Upper lobe of right lung (tissue), 1 donor: ENCODE measurements at regions not wholly inside any gene's neighbourhood (a gene's known extent, or its start where the extent isn't known, plus 50 kb on each side); places are given as distances from the start of the nearest gene placed in this dataset.
"Not testable (repeated sequence)": the region's sequence is repeated elsewhere in the genome, so short reads cannot be mapped to it uniquely, and the experiment has no call there.

Experiments used
- ATAC-seq: fragments of 200-7000 bp; cut with Tn5 transposase; one replicate; pipeline ENCODE4 v1.9.1; 2020; ENCODE audit warnings: mild to moderate bottlenecking, moderate library complexity
- DNase-seq: peaks from one replicate; pipeline ENCODE4 v3.0.0-alpha.2; 2020
- H3K27ac ChIP-seq: fragments of 200-600 bp; one replicate; pipeline ENCODE4 v1.8.0; 2022
- H3K27me3 ChIP-seq: fragments of 200-600 bp; one replicate; pipeline ENCODE4 v1.8.0; 2022; ENCODE audit warnings: mild to moderate bottlenecking
- H3K36me3 ChIP-seq: fragments of 200-600 bp; one replicate; pipeline ENCODE4 v1.8.0; 2022
- H3K4me1 ChIP-seq: fragments of 200-600 bp; one replicate; pipeline ENCODE4 v1.8.0; 2022
- H3K4me3 ChIP-seq: fragments of 200-600 bp; one replicate; pipeline ENCODE4 v1.8.0; 2022; ENCODE audit warnings: mild to moderate bottlenecking
- H3K9me3 ChIP-seq: fragments of 200-600 bp; one replicate; pipeline ENCODE4 v1.8.0; 2022
- CTCF ChIP-seq: fragments of 200-600 bp; IDR thresholded peaks from one replicate; pipeline ENCODE4 v1.8.0; 2022; ENCODE audit warnings: antibody characterized with exemption
- intact Hi-C: fragments of 100-400 bp; cut with DNase I; formaldehyde crosslinking; loops from one replicate; pipeline ENCODE4 v1.11.0; 2022
- donor health status: DM: no; HTN: yes; CAD: no; lungs with severe emphysema.

GRCh38 chr18:38502539-38502938, 936.9 kb upstream of the CELF4 start:
- Histone ChIP-seq H3K9me3 (no peaks in the 10 kb centered on the region), H3K36me3 (no peaks in the 10 kb centered on the region), H3K4me1 (no peaks in the 10 kb centered on the region), H3K27ac (no peak overlapping the region), H3K27me3 (no peaks in the 10 kb centered on the region), H3K4me3 (no peak overlapping the region)
- no peak for TF ChIP-seq CTCF
- no peak for DNase-seq
- intact Hi-C loops: no loop called here
- no peak for ATAC-seq

GRCh38 chr18:38497266-38497665, 931.7 kb upstream of the CELF4 start:
- Histone ChIP-seq H3K27me3 (no peaks in the 10 kb centered on the region), H3K4me3 (no peak overlapping the region), H3K36me3 (no peaks in the 10 kb centered on the region), H3K4me1 (no peaks in the 10 kb centered on the region), H3K9me3 (no peaks in the 10 kb centered on the region), H3K27ac (no peak overlapping the region)
- DNase-seq (no peak), ATAC-seq (no peak)
- intact Hi-C loops: no loop called here
- TF ChIP-seq CTCF: no peak

GRCh38 chr18:38496222-38496793, 930.7 kb upstream of the CELF4 start:
- Histone ChIP-seq H3K27ac (no peak overlapping the region), H3K27me3 (no peaks in the 10 kb centered on the region), H3K4me3 (no peak overlapping the region), H3K36me3 (no peaks in the 10 kb centered on the region), H3K4me1 (no peaks in the 10 kb centered on the region), H3K9me3 (no peaks in the 10 kb centered on the region)
- no peak for TF ChIP-seq CTCF
- DNase-seq: no peak
- intact Hi-C loops: no loop called here
- ATAC-seq: no peak

- Histone ChIP-seq H3K36me3 (no peaks in the 10 kb centered on the region), H3K27ac (no peak overlapping the region), H3K9me3 (no peaks in the 10 kb centered on the region), H3K27me3 (no peaks in the 10 kb centered on the region), H3K4me3 (no peak overlapping the region), H3K4me1 (no peaks in the 10 kb centered on the region)
- no peak for ATAC-seq
- intact Hi-C loops: no loop called here
- no peak for DNase-seq
- no peak for TF ChIP-seq CTCF
Measured at GRCh38 chr18:38494065-38494464, 928.5 kb upstream of the CELF4 start.

- H3K27me3 ChIP-seq: no peaks in the 10 kb centered on the region
- H3K36me3 ChIP-seq: no peaks in the 10 kb centered on the region
- no peaks in the 10 kb centered on the region for H3K9me3 ChIP-seq
- TF ChIP-seq CTCF: no peak
- no peak overlapping the region for H3K4me3 ChIP-seq
- H3K4me1 ChIP-seq: no peaks in the 10 kb centered on the region
- ATAC-seq (peak; percentile 64), DNase-seq (no peak)
- intact Hi-C loops: no loop called here
- H3K27ac ChIP-seq: no peak overlapping the region
Measured at GRCh38 chr18:38491195-38491594, 925.6 kb upstream of the CELF4 start.

- H3K4me3 ChIP-seq, DNase-seq, H3K36me3 ChIP-seq, ATAC-seq, H3K27ac ChIP-seq, intact Hi-C loops, H3K4me1 ChIP-seq, H3K27me3 ChIP-seq, H3K9me3 ChIP-seq: not testable (repeated sequence)
Measured at GRCh38 chr18:38489721-38490120, 924.1 kb upstream of the CELF4 start.
